Gastrocnemius medialis (tissue), 4 donors: ENCODE measurements at regions not wholly inside any gene's neighbourhood (a gene's known extent, or its start where the extent isn't known, plus 50 kb on each side); places are given as distances from the start of the nearest gene placed in this dataset.

Source experiments
- POLR2A ChIP-seq, 2 donors: fragments of 450-650 bp; IDR thresholded peaks; one replicate each; pipeline ENCODE4 v1.6.1; 2017; ENCODE audit warnings: antibody characterized with exemption in 2 of 2, mild to moderate bottlenecking in 2 of 2, moderate library complexity in 2 of 2
- TF ChIP-seq, protein P1 (sequence below), 5 experiments: fragments of 450-650 bp in 3 of 5; fragments of 200-600 bp in 2 of 5; sonication (generic) in 2 of 5; IDR thresholded peaks in 4 of 5; conservative IDR thresholded peaks in 1 of 5; 1 replicate in 4 of 5; 2 replicates in 1 of 5; pipeline ENCODE4 v1.5.1; 2016 to 2019; ENCODE audit warnings: antibody characterized with exemption in 5 of 5, mild to moderate bottlenecking in 3 of 5, moderate library complexity in 3 of 5

DNA sequence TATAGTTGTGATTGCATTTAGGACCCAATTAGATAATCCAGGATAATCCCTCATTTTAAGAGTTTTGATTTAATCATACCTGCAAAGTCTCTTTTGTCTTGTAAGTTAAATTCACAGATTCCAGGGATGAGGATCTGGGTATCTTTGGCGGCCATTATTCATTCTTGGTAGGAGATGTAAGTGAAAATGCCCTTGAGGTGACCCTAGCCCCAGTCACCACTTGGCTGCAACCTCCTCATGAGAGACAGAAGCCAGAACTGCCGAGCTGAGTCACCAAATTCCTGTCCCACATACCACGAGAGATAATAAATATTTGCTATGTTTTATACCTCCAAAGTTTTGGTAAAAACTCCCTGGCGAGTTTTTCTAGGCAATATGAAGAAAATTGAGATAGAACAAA is 389.4 kb downstream of the RFC3 start:
- TF ChIP-seq POLR2A (IDR thresholded peaks at IDR 0.05): no peak
- TF ChIP-seq, protein P1, sequence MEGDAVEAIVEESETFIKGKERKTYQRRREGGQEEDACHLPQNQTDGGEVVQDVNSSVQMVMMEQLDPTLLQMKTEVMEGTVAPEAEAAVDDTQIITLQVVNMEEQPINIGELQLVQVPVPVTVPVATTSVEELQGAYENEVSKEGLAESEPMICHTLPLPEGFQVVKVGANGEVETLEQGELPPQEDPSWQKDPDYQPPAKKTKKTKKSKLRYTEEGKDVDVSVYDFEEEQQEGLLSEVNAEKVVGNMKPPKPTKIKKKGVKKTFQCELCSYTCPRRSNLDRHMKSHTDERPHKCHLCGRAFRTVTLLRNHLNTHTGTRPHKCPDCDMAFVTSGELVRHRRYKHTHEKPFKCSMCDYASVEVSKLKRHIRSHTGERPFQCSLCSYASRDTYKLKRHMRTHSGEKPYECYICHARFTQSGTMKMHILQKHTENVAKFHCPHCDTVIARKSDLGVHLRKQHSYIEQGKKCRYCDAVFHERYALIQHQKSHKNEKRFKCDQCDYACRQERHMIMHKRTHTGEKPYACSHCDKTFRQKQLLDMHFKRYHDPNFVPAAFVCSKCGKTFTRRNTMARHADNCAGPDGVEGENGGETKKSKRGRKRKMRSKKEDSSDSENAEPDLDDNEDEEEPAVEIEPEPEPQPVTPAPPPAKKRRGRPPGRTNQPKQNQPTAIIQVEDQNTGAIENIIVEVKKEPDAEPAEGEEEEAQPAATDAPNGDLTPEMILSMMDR (IDR thresholded peaks at IDR 0.05 in 4 of 5, conservative IDR thresholded peaks at IDR 0.05 in 1 of 5): no peak
